WTC11 (cell line): ENCODE measurements at regions not wholly inside any gene's neighbourhood (a gene's known extent, or its start where the extent isn't known, plus 50 kb on each side); places are given as distances from the start of the nearest gene placed in this dataset.
A peak's percentile ranks its signal among the peaks of the same experiment; 100 is the strongest.

Experiments used
- ATAC-seq: fragments of 200-7000 bp; cut with Tn5 transposase; 2 replicates; pipeline ENCODE4 v1.10.0; 2021; ENCODE audit warnings: mild to moderate bottlenecking, moderate library complexity
- CTCF ChIA-PET: fragments of 300-600 bp; sonication (Branson Sonifier 250); formaldehyde crosslinking; loops from one replicate; lab custom pipeline; 2021; ENCODE audit warnings: antibody characterized with exemption; lab: Charles Lee
- POLR2A ChIA-PET: fragments of 350-600 bp; sonication (Branson Sonifier 250); formaldehyde crosslinking; loops from one replicate; lab custom pipeline; 2021; ENCODE audit warnings: antibody characterized with exemption; lab: Charles Lee
- DNase-seq: peaks from one replicate; pipeline ENCODE4 v3.0.0; 2021; ENCODE audit warnings: low spot score
- H3K27ac Mint-ChIP-seq: 2 replicates; pipeline ENCODE4 v1.8.0; 2021; ENCODE audit warnings: mixed read lengths
- H3K27me3 Mint-ChIP-seq: 2 replicates; pipeline ENCODE4 v1.8.0; 2021; ENCODE audit warnings: low read depth, mild to moderate bottlenecking, moderate library complexity, mixed read lengths
- H3K36me3 Mint-ChIP-seq: 2 replicates; pipeline ENCODE4 v1.8.0; 2021; ENCODE audit warnings: mixed read lengths
- H3K4me1 Mint-ChIP-seq: 2 replicates; pipeline ENCODE4 v1.8.0; 2022; ENCODE audit warnings: mixed read lengths
- H3K4me3 Mint-ChIP-seq: 2 replicates; pipeline ENCODE4 v1.8.0; 2021; ENCODE audit warnings: mild to moderate bottlenecking, moderate library complexity, mixed read lengths
- H3K9me3 Mint-ChIP-seq: 2 replicates; pipeline ENCODE4 v1.8.0; 2021; ENCODE audit warnings: mixed read lengths
- GTF2I ChIP-seq: fragments of 250-450 bp; sonication (Bioruptor Pico); conservative IDR thresholded peaks from 2 replicates; pipeline ENCODE4 v1.4.0; 2021; ENCODE audit warnings: mild to moderate bottlenecking
- NR3C1 ChIP-seq: sonication (generic); formaldehyde crosslinking; conservative IDR thresholded peaks from 2 replicates; pipeline ENCODE4 v1.8.1; 2023; ENCODE audit warnings: low read depth, mild to moderate bottlenecking, missing genetic modification reagents
- PRRX2 ChIP-seq: fragments of 250-450 bp; sonication (Bioruptor Pico); IDR thresholded peaks from 2 replicates; pipeline ENCODE4 v1.8.0; 2021; ENCODE audit warnings: mild to moderate bottlenecking
- SMAD3 ChIP-seq: sonication (generic); formaldehyde crosslinking; IDR thresholded peaks from 2 replicates; pipeline ENCODE4 v1.8.0; 2022; ENCODE audit warnings: missing genetic modification reagents, mild to moderate bottlenecking, borderline replicate concordance
- STAT6 ChIP-seq: sonication (generic); formaldehyde crosslinking; conservative IDR thresholded peaks from 2 replicates; pipeline ENCODE4 v1.8.1; 2023; ENCODE audit warnings: mild to moderate bottlenecking, low read depth, missing genetic modification reagents, moderate library complexity
- TEAD1 ChIP-seq: sonication (generic); formaldehyde crosslinking; IDR thresholded peaks from 2 replicates; pipeline ENCODE4 v1.8.0; 2022; ENCODE audit warnings: mild to moderate bottlenecking, missing genetic modification reagents
- TEAD4 ChIP-seq: sonication (generic); formaldehyde crosslinking; IDR thresholded peaks from 2 replicates; pipeline ENCODE4 v1.8.0; 2022; ENCODE audit warnings: mild to moderate bottlenecking, missing genetic modification reagents
- USF2 ChIP-seq: sonication (generic); formaldehyde crosslinking; IDR thresholded peaks from 2 replicates; pipeline ENCODE4 v1.8.1; 2023; ENCODE audit warnings: mild to moderate bottlenecking, missing genetic modification reagents, moderate library complexity
- ZNF219 ChIP-seq: sonication (generic); formaldehyde crosslinking; IDR thresholded peaks from 2 replicates; pipeline ENCODE4 v1.8.0; 2023; ENCODE audit warnings: missing genetic modification reagents, mild to moderate bottlenecking, borderline replicate concordance
- ZNF423 ChIP-seq: fragments of 250-450 bp; sonication (Bioruptor Pico); IDR thresholded peaks from 2 replicates; pipeline ENCODE4 v2.1.2; 2022; ENCODE audit warnings: mild to moderate bottlenecking, moderate library complexity
- ZNF512 ChIP-seq: sonication (generic); formaldehyde crosslinking; IDR thresholded peaks from 2 replicates; pipeline ENCODE4 v1.8.1; 2022; ENCODE audit warnings: missing genetic modification reagents, borderline replicate concordance
- ZSCAN18 ChIP-seq: fragments of 250-450 bp; sonication (Bioruptor Pico); IDR thresholded peaks from 2 replicates; pipeline ENCODE4 v2.1.2; 2022; ENCODE audit warnings: mild to moderate bottlenecking, moderate library complexity
- TF ChIP-seq, protein P1 (sequence below): sonication (generic); formaldehyde crosslinking; IDR thresholded peaks from 2 replicates; pipeline ENCODE4 v1.8.1; 2023; ENCODE audit warnings: mild to moderate bottlenecking, missing genetic modification reagents
- TF ChIP-seq, protein P2 (sequence below): fragments of 250-450 bp; sonication (Bioruptor Pico); IDR thresholded peaks from 2 replicates; pipeline ENCODE4 v1.9.0; 2021; ENCODE audit warnings: mild to moderate bottlenecking
- TF ChIP-seq, protein P3 (sequence below): sonication (generic); formaldehyde crosslinking; conservative IDR thresholded peaks from 2 replicates; pipeline ENCODE4 v1.8.1; 2022; ENCODE audit warnings: mild to moderate bottlenecking, missing genetic modification reagents

GRCh38 chr4:145418739-145419138, 62.9 kb upstream of the SMAD1 start:
- POLR2A ChIA-PET = no interaction called here
- 0 out of 2 replicates have a peak, but pooled peaks cover 5% of the 10 kb centered on the region for H3K4me1 Mint-ChIP-seq
- CTCF ChIA-PET = no interaction called here
- no peak overlapping the region for H3K4me3 Mint-ChIP-seq
- peaks cover 6% of the 10 kb centered on the region for H3K36me3 Mint-ChIP-seq
- H3K27ac Mint-ChIP-seq = no peak overlapping the region
- no peaks in the 10 kb centered on the region for H3K27me3 Mint-ChIP-seq
- TF ChIP-seq TEAD1 (CRISPR knock-in tag) (no peak), ZNF219 (no peak), GTF2I (CRISPR knock-in tag) (no peak), USF2 (no peak), ZSCAN18 (no peak), NR3C1 (no peak), ZNF423 (CRISPR knock-in tag) (no peak), TEAD4 (no peak)
- TF ChIP-seq, protein P1, sequence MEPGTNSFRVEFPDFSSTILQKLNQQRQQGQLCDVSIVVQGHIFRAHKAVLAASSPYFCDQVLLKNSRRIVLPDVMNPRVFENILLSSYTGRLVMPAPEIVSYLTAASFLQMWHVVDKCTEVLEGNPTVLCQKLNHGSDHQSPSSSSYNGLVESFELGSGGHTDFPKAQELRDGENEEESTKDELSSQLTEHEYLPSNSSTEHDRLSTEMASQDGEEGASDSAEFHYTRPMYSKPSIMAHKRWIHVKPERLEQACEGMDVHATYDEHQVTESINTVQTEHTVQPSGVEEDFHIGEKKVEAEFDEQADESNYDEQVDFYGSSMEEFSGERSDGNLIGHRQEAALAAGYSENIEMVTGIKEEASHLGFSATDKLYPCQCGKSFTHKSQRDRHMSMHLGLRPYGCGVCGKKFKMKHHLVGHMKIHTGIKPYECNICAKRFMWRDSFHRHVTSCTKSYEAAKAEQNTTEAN (CRISPR knock-in tag) = no peak
- TF ChIP-seq, protein P2, sequence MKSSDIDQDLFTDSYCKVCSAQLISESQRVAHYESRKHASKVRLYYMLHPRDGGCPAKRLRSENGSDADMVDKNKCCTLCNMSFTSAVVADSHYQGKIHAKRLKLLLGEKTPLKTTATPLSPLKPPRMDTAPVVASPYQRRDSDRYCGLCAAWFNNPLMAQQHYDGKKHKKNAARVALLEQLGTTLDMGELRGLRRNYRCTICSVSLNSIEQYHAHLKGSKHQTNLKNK (CRISPR knock-in tag) = no peak
- ATAC-seq = no peak
- DNase-seq = no peak
- H3K9me3 Mint-ChIP-seq = peaks cover 6% of the 10 kb centered on the region

DNA sequence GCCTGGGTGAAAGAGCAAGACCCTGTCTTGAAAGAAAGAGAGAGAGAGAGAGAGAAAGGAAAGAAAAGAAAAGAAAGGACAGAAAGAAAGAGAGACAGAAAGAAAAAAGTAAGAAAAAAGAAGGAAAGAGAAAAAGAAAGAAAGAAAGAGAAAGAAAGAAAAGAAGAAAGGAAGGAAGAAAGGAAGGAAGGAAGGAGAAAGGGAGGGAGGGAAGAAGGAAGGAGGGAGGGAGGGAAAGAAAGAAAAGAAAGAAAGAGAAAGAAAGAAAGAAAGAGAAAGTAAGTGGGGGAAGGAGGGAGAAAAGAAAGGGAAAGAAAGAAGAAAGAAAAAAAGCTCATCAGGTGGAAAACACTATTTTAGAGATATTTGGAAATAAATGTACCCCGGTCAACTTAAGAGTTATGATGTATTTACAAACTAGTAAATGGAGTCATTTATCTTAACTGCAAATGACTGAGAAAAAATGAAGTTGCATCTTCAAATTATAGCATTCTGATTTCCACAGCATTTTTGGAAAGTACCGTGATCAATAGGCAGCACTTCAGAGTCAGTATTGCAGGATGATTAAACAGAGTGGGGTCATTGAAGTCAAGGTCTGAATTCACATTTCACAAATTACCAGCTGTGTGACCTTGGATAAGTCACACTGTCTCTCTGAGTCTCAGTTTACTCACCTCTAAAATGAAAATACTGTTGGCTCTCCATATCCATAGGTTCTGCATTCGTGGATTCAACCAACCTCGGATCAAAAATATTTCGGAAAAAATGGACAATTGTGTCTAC, 64.1 kb upstream of the SMAD1 start:
- ATAC-seq = no peak
- no peak overlapping the region for H3K27ac Mint-ChIP-seq
- no peaks in the 10 kb centered on the region for H3K27me3 Mint-ChIP-seq
- TF ChIP-seq, protein P3, sequence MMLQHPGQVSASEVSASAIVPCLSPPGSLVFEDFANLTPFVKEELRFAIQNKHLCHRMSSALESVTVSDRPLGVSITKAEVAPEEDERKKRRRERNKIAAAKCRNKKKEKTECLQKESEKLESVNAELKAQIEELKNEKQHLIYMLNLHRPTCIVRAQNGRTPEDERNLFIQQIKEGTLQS (CRISPR knock-in tag) = no peak
- TF ChIP-seq USF2 (no peak), ZNF512 (CRISPR knock-in tag) (peak; percentile 32; the same call in 1 of the 2 replicates), STAT6 (CRISPR knock-in tag) (no peak), SMAD3 (CRISPR knock-in tag) (no peak), PRRX2 (no peak)
- TF ChIP-seq, all 79 proteins: peak for 1
- Mint-ChIP-seq H3K4me1 (0 out of 2 replicates have a peak, but pooled peaks cover 3% of the 10 kb centered on the region), H3K4me3 (no peak overlapping the region), H3K36me3 (no peaks in the 10 kb centered on the region), H3K9me3 (no peaks in the 10 kb centered on the region)
- CTCF ChIA-PET = no interaction called here
- POLR2A ChIA-PET = no interaction called here
- no peak for DNase-seq
